Panc1 (cell line): ENCODE measurements at regions not wholly inside any gene's neighbourhood (a gene's known extent, or its start where the extent isn't known, plus 50 kb on each side); places are given as distances from the start of the nearest gene placed in this dataset.

Experiments used
- ATAC-seq: fragments of 200-7000 bp; cut with Tn5 transposase; 2 replicates; pipeline ENCODE4 v1.9.1; 2020; ENCODE audit warnings: mild to moderate bottlenecking, moderate library complexity
- BruUV-seq: library from RNA; stranded (reverse); fragments of 400-500 nt; replicated peaks from 2 replicates; lab custom pipeline; 2021; lab: Mats Ljungman, UMichigan
- CTCF ChIA-PET: fragments of 300-600 bp; sonication (Branson Sonifier 250); formaldehyde crosslinking; loops from one replicate; lab custom pipeline; 2022; ENCODE audit warnings: antibody characterized with exemption; lab: Charles Lee
- POLR2A ChIA-PET: fragments of 300-600 bp; sonication (Branson Sonifier 250); formaldehyde crosslinking; loops from one replicate; lab custom pipeline; 2022; ENCODE audit warnings: antibody characterized with exemption; lab: Charles Lee
- DNase-seq: peaks from one replicate; pipeline ENCODE4 v3.0.0-alpha.2; 2010; ENCODE audit warnings: low read depth, low spot score
- H3K27ac ChIP-seq: 2 replicates; pipeline ENCODE4 v1.5.1; 2011; ENCODE audit warnings: mild to moderate bottlenecking, low read length, inconsistent platforms
- H3K27me3 ChIP-seq: fragments of 200-500 bp; sonication (Bioruptor generic); 2 replicates; pipeline ENCODE4 v1.6.0; 2014; ENCODE audit warnings: low read length, inconsistent platforms; ENCODE audit not compliant: control insufficient read depth, insufficient read depth
- H3K36me3 ChIP-seq: fragments of 200-500 bp; sonication (Bioruptor generic); 2 replicates; pipeline ENCODE4 v1.5.1; 2014; ENCODE audit warnings: inconsistent platforms, mild to moderate bottlenecking, low read length, moderate library complexity; ENCODE audit not compliant: control insufficient read depth, insufficient read depth
- H3K4me1 ChIP-seq: 2 replicates; pipeline ENCODE4 v1.5.1; 2011; ENCODE audit warnings: inconsistent platforms, mild to moderate bottlenecking, low read length, moderate library complexity; ENCODE audit not compliant: control insufficient read depth, insufficient read depth
- H3K4me3 ChIP-seq, 2 experiments: 2 replicates each; pipeline ENCODE4 v1.5.1; 2011 to 2012; ENCODE audit warnings: low read depth in 2 of 2, low read length in 2 of 2, mild to moderate bottlenecking in 2 of 2, inconsistent platforms in 1 of 2, moderate library complexity in 1 of 2
- H3K9me3 ChIP-seq: fragments of 200-500 bp; sonication (Bioruptor generic); 2 replicates; pipeline ENCODE4 v1.5.1; 2014; ENCODE audit warnings: low read depth, mild to moderate bottlenecking, inconsistent platforms, low read length, moderate library complexity; ENCODE audit not compliant: control insufficient read depth, insufficient read depth
- POLR2AphosphoS5 ChIP-seq: IDR thresholded peaks from 2 replicates; pipeline ENCODE4 v1.6.1; 2012; ENCODE audit warnings: mild to moderate bottlenecking, low read depth, low read length, moderate library complexity
- TCF7L2 ChIP-seq: IDR thresholded peaks from 2 replicates; pipeline ENCODE4 v1.6.1; 2011; ENCODE audit warnings: mild to moderate bottlenecking, low read depth, low read length, inconsistent platforms
- in situ Hi-C: cut with HindIII; loops from 2 replicates; pipeline ENCODE4 v1.10.0; 2016; ENCODE audit warnings: low sequenced_read_pairs, low pct_unique_long_range_greater_than_20kb
- intact Hi-C: fragments of 100-400 bp; cut with micrococcal nuclease; formaldehyde crosslinking; loops from one replicate; pipeline ENCODE4 v1.10.0; 2022; ENCODE audit not compliant: unreplicated experiment
- TF ChIP-seq, protein P1 (sequence below), 2 experiments: IDR thresholded peaks; 2 replicates each; pipeline ENCODE4 v1.6.1; 2011 to 2012; ENCODE audit warnings: low read depth in 2 of 2, control low read depth in 1 of 2, low read length in 1 of 2, mild to moderate bottlenecking in 1 of 2, moderate library complexity in 1 of 2; ENCODE audit not compliant: insufficient read depth in 1 of 2
- TF ChIP-seq, protein P2 (sequence below): fragments of 450-650 bp; IDR thresholded peaks from 2 replicates; pipeline ENCODE4 v1.5.1; 2017; ENCODE audit warnings: mild to moderate bottlenecking

DNA sequence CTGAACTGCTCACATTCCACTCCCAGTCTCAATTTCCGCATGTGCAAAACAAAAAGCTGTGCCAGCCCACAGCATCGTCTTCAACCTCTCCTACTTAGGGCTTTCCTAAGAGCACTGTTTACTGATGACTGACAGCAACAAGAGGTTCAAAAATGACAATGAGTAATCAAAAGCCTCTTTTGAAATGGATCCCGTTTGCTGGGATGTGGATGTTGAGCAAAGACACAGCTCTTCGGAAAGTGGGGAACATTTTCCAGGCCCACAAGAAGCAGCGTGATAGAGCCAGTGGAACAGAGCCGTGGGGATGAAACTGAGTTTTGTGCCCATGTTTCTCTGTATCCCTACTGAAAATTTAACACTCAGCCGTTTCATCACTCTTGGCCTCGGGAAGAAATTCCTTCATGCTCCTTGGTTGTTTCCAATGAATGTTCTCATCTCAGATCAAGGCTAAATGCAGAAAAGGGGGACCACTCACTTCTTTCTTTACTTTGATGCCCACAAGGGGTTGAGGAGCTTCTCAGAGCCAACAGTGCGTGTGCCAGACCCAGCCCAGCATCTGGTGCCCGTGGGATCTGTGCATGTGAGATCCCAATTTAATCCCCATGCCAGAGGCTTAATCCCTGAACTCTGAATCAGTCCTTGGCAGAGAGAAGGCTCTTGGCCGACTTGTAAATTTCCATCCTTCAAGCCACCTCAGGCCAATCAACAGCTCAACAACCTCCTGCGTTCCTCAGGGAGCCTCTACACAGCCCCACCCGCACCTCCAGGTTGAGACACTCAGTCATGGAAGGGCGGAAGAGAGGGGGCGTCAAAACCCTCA lies 230.2 kb upstream of the DAPK1 start:
- Histone ChIP-seq H3K36me3 (no peaks in the 10 kb centered on the region), H3K9me3 (no peaks in the 10 kb centered on the region), H3K27ac (no peak overlapping the region), H3K4me3 (no peak overlapping the region), H3K4me1 (no peaks in the 10 kb centered on the region), H3K27me3 (no peaks in the 10 kb centered on the region)
- ATAC-seq (no peak), DNase-seq (no peak)
- BruUV-seq, result no TSS peak
- ChIA-PET POLR2A (no interaction called here), CTCF (interaction anchor here (0.6 kb wide), 1 partner anchor 9 kb away, joined by 3 read pairs; no protein-coding TSS in a partner anchor)
- intact Hi-C loops (no loop called here), in situ Hi-C loops (no loop called here)
- TF ChIP-seq TCF7L2 (no peak), POLR2AphosphoS5 (no peak)

DNA sequence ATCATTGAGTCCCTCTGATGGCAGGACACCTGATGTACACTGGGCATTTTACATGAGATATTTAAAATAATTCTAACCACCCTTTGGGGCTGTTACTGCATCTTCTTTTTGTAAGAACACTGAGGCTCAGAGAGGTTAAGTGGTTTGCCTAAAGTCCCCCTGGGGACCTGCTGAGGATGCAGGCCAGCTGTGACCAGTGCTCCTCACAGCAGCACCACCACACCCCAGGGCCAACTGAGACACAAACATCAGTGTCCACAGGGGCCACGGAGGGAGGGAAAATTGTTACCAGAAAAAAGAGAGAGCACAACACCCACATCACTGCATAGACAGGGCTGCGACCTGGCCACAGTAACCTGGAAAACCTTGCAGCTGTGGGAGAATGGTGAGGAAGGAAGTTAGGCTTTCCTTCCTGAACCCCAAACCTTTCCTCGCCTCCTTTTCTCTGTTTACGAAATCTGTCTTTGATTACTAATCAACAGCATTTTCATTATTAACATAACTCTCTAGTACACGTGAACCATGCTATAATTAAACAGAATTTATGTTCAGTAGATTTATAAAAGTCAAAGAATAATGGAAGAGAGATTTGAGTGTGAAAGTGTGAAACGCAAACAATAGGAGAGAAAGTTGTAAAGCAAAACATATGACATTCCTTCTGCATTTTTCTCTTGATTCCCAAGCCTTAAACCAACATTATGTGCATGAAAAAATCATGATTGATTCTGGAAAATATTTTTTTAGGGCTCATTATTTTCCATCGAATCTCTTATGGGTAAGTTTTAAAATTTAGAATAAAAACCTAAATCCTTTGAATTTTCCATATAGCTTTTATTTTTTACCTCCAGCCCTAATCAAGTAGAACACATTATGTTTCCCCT lies 228.1 kb upstream of the DAPK1 start:
- no peaks in the 10 kb centered on the region for H3K4me1 ChIP-seq
- no peaks in the 10 kb centered on the region for H3K9me3 ChIP-seq
- no TSS peak for BruUV-seq
- DNase-seq (no peak), ATAC-seq (no peak)
- H3K27ac ChIP-seq, result no peak overlapping the region
- CTCF ChIA-PET, result no interaction called here
- in situ Hi-C loops (no loop called here), intact Hi-C loops (no loop called here)
- H3K36me3 ChIP-seq, result no peaks in the 10 kb centered on the region
- no peaks in the 10 kb centered on the region for H3K27me3 ChIP-seq
- no peak overlapping the region for H3K4me3 ChIP-seq
- POLR2A ChIA-PET, result no interaction called here
- TF ChIP-seq, protein P1, sequence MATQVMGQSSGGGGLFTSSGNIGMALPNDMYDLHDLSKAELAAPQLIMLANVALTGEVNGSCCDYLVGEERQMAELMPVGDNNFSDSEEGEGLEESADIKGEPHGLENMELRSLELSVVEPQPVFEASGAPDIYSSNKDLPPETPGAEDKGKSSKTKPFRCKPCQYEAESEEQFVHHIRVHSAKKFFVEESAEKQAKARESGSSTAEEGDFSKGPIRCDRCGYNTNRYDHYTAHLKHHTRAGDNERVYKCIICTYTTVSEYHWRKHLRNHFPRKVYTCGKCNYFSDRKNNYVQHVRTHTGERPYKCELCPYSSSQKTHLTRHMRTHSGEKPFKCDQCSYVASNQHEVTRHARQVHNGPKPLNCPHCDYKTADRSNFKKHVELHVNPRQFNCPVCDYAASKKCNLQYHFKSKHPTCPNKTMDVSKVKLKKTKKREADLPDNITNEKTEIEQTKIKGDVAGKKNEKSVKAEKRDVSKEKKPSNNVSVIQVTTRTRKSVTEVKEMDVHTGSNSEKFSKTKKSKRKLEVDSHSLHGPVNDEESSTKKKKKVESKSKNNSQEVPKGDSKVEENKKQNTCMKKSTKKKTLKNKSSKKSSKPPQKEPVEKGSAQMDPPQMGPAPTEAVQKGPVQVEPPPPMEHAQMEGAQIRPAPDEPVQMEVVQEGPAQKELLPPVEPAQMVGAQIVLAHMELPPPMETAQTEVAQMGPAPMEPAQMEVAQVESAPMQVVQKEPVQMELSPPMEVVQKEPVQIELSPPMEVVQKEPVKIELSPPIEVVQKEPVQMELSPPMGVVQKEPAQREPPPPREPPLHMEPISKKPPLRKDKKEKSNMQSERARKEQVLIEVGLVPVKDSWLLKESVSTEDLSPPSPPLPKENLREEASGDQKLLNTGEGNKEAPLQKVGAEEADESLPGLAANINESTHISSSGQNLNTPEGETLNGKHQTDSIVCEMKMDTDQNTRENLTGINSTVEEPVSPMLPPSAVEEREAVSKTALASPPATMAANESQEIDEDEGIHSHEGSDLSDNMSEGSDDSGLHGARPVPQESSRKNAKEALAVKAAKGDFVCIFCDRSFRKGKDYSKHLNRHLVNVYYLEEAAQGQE (IDR thresholded peaks at IDR 0.05; ENCODE audit: insufficient read depth in 1 of 2, low read depth in 2 of 2, low read length in 1 of 2), result no peak
- TF ChIP-seq TCF7L2 (no peak), POLR2AphosphoS5 (no peak)
- TF ChIP-seq, protein P2, sequence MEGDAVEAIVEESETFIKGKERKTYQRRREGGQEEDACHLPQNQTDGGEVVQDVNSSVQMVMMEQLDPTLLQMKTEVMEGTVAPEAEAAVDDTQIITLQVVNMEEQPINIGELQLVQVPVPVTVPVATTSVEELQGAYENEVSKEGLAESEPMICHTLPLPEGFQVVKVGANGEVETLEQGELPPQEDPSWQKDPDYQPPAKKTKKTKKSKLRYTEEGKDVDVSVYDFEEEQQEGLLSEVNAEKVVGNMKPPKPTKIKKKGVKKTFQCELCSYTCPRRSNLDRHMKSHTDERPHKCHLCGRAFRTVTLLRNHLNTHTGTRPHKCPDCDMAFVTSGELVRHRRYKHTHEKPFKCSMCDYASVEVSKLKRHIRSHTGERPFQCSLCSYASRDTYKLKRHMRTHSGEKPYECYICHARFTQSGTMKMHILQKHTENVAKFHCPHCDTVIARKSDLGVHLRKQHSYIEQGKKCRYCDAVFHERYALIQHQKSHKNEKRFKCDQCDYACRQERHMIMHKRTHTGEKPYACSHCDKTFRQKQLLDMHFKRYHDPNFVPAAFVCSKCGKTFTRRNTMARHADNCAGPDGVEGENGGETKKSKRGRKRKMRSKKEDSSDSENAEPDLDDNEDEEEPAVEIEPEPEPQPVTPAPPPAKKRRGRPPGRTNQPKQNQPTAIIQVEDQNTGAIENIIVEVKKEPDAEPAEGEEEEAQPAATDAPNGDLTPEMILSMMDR, result no peak
